GM10266 (cell line): ENCODE measurements at regions not wholly inside any gene's neighbourhood (a gene's known extent, or its start where the extent isn't known, plus 50 kb on each side); places are given as distances from the start of the nearest gene placed in this dataset.
"Not testable (repeated sequence)": the region's sequence is repeated elsewhere in the genome, so short reads cannot be mapped to it uniquely, and the experiment has no call there.

ENCODE experiments used
- DNase-seq: peaks from one replicate; pipeline ENCODE4 v3.0.0; 2012; ENCODE audit errors: extremely low spot score
- CTCF ChIP-seq: IDR thresholded peaks from 2 replicates; pipeline ENCODE4 v1.5.1; 2012; ENCODE audit warnings: mild to moderate bottlenecking, low read depth; ENCODE audit not compliant: control insufficient read depth, insufficient read depth; ENCODE audit errors: missing control alignments

GRCh38 chr1:238690415-238690814 lies 696.0 kb upstream of the CHRM3 start:
- DNase-seq = no peak
- TF ChIP-seq CTCF = no peak

GRCh38 chr1:238684576-238684975 lies 701.8 kb upstream of the CHRM3 start:
- DNase-seq = not testable (repeated sequence)

- no peak for DNase-seq
- no peak for TF ChIP-seq CTCF
Observed at GRCh38 chr1:238681451-238681850, 704.9 kb upstream of the CHRM3 start.

GRCh38 chr1:238681021-238681420 lies 705.3 kb upstream of the CHRM3 start:
- TF ChIP-seq CTCF = no peak
- no peak for DNase-seq

- DNase-seq = no peak
- TF ChIP-seq CTCF = no peak
Observed at GRCh38 chr1:238677567-238677966, 708.8 kb upstream of the CHRM3 start.

- no peak for TF ChIP-seq CTCF
- DNase-seq = no peak
Observed at GRCh38 chr1:238675221-238675620, 711.1 kb upstream of the CHRM3 start.

- TF ChIP-seq CTCF = no peak
- no peak for DNase-seq
Observed at GRCh38 chr1:238674316-238674715, 712.1 kb upstream of the CHRM3 start.

GRCh38 chr1:238673561-238673960 lies 712.8 kb upstream of the CHRM3 start:
- no peak for DNase-seq
- TF ChIP-seq CTCF = no peak
